Astrocyte (in vitro differentiated cells and primary cell): ENCODE measurements at regions not wholly inside any gene's neighbourhood (a gene's known extent, or its start where the extent isn't known, plus 50 kb on each side); places are given as distances from the start of the nearest gene placed in this dataset.

ENCODE experiments used
- EZH2 ChIP-seq: IDR thresholded peaks from 2 replicates; pipeline ENCODE4 v1.6.1; 2012; ENCODE audit warnings: mild to moderate bottlenecking, low read length, inconsistent platforms; ENCODE audit not compliant: insufficient read depth
- TF ChIP-seq, protein P1 (sequence below): IDR thresholded peaks from 2 replicates; pipeline ENCODE4 v1.5.1; 2011; ENCODE audit warnings: low read depth, mild to moderate bottlenecking, inconsistent platforms, low read length, moderate library complexity; ENCODE audit not compliant: insufficient read depth

DNA sequence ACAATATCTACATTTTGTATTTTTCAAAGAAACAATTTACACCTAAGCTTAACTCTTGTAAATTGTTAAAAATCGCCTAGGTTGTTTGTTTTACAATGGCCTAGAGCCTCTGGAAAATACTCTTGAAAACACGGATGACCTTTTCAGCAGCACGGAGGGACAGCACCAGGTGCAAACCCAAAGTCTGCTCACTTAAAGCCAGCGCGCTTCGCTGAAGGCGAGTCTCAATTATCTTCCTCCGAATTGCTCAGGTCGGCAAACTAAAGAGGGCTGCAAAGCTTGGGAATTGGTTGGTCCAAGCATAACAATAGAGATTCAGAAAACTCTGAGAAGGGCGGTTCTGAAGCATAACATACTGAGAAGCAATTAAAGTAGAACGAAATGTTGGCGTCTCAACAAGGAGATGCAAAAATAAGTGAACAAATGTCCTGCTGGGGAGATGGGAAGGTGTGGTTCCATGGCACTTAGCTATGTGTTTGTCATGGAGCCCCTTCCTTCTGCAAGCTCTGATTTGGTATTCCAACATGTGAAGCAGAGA is 139.9 kb upstream of the PITRM1 start:
- TF ChIP-seq, protein P1, sequence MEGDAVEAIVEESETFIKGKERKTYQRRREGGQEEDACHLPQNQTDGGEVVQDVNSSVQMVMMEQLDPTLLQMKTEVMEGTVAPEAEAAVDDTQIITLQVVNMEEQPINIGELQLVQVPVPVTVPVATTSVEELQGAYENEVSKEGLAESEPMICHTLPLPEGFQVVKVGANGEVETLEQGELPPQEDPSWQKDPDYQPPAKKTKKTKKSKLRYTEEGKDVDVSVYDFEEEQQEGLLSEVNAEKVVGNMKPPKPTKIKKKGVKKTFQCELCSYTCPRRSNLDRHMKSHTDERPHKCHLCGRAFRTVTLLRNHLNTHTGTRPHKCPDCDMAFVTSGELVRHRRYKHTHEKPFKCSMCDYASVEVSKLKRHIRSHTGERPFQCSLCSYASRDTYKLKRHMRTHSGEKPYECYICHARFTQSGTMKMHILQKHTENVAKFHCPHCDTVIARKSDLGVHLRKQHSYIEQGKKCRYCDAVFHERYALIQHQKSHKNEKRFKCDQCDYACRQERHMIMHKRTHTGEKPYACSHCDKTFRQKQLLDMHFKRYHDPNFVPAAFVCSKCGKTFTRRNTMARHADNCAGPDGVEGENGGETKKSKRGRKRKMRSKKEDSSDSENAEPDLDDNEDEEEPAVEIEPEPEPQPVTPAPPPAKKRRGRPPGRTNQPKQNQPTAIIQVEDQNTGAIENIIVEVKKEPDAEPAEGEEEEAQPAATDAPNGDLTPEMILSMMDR: no peak
- no peak for TF ChIP-seq EZH2
